Activated CD8-positive, alpha-beta T cell treated with anti-CD3 and anti-CD28 coated beads for 36 hours (primary cell): ENCODE measurements at regions not wholly inside any gene's neighbourhood (a gene's known extent, or its start where the extent isn't known, plus 50 kb on each side); places are given as distances from the start of the nearest gene placed in this dataset.

Experiments
- ATAC-seq: fragments of 200-7000 bp; cut with Tn5 transposase; one replicate; pipeline ENCODE4 v1.10.0; 2021; ENCODE audit warnings: mild to moderate bottlenecking, moderate library complexity
- CTCF ChIA-PET: fragments of 350-600 bp; sonication (Branson Sonifier 250); formaldehyde crosslinking; loops from one replicate; lab custom pipeline; 2021; ENCODE audit warnings: antibody characterized with exemption; lab: Charles Lee
- POLR2A ChIA-PET: fragments of 350-600 bp; sonication (Branson Sonifier 250); formaldehyde crosslinking; loops from one replicate; lab custom pipeline; 2021; ENCODE audit warnings: antibody characterized with exemption; lab: Charles Lee
- DNase-seq: peaks from one replicate; pipeline ENCODE4 v3.0.0-alpha.2; 2020
- H3K27ac Mint-ChIP-seq: one replicate; pipeline ENCODE4 v1.8.0; 2021; ENCODE audit warnings: mild to moderate bottlenecking, mixed read lengths
- H3K27me3 Mint-ChIP-seq: one replicate; pipeline ENCODE4 v1.8.0; 2021; ENCODE audit warnings: mixed read lengths
- H3K36me3 Mint-ChIP-seq: one replicate; pipeline ENCODE4 v1.8.0; 2021; ENCODE audit warnings: low read depth, mixed read lengths
- H3K4me1 Mint-ChIP-seq: one replicate; pipeline ENCODE4 v1.8.0; 2021; ENCODE audit warnings: low read depth, mixed read lengths
- H3K4me3 Mint-ChIP-seq: one replicate; pipeline ENCODE4 v1.8.0; 2021; ENCODE audit warnings: mild to moderate bottlenecking, moderate library complexity, mixed read lengths
- H3K9me3 Mint-ChIP-seq: one replicate; pipeline ENCODE4 v1.8.0; 2021; ENCODE audit warnings: mixed read lengths
- CTCF ChIP-seq: fragments of 200-600 bp; IDR thresholded peaks from one replicate; pipeline ENCODE4 v1.8.0; 2022; ENCODE audit warnings: antibody characterized with exemption, mild to moderate bottlenecking
- intact Hi-C: fragments of 100-400 bp; cut with micrococcal nuclease; formaldehyde crosslinking; loops from one replicate; pipeline ENCODE4 v1.10.0; 2022

GRCh38 chrX:49773993-49774392, 55.1 kb upstream of the PAGE4 start:
- no peaks in the 10 kb centered on the region for H3K36me3 Mint-ChIP-seq
- no peak overlapping the region for H3K27ac Mint-ChIP-seq
- TF ChIP-seq CTCF: no peak
- no peak for ATAC-seq
- no peaks in the 10 kb centered on the region for H3K4me1 Mint-ChIP-seq
- no peak overlapping the region for H3K4me3 Mint-ChIP-seq
- peaks cover 12% of the 10 kb centered on the region for H3K27me3 Mint-ChIP-seq
- no peaks in the 10 kb centered on the region for H3K9me3 Mint-ChIP-seq
- POLR2A ChIA-PET: no interaction called here
- no peak for DNase-seq
- intact Hi-C loops: no loop called here
- CTCF ChIA-PET: no interaction called here

- intact Hi-C loops: loop anchor here (10.0 kb wide), 1 partner anchor 108 kb away; the partner anchor contains the start of gene USP27X
- POLR2A ChIA-PET: no interaction called here
These were observed 61.9 kb upstream of the PAGE4 start for GRCh38 chrX:49767236-49767635.

DNA sequence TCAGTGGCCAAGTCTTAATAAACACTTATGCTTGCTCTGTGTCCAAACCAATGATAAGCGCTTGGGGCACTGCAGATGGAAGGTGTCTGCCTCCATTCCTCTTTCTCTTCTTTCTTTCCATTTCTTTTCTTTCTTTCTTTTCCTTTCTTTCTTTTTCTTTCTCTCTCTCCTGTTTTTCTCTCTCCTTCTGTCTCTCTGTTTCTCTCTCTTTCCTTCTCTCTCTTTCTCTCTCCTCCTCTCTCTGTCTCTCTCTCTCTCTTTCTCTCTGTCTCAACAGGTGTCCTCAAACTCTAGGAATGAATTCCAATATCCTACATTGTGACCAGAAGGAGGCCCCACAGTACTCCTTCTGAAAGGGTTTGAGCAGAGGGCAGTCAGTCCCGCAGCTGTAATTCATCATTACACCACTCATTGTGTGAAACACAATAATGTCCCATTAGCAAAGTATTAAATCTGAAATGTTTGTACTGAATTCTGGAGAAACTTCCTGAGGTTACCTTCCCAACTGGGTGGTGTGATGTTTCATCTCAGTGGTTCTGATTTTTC, 66.5 kb upstream of the PAGE1 start:
- Mint-ChIP-seq H3K27ac (no peak overlapping the region), H3K27me3 (no peaks in the 10 kb centered on the region), H3K36me3 (no peaks in the 10 kb centered on the region), H3K9me3 (no peaks in the 10 kb centered on the region), H3K4me3 (no peak overlapping the region), H3K4me1 (no peaks in the 10 kb centered on the region)
- DNase-seq (no peak), ATAC-seq (no peak)
- ChIA-PET POLR2A (no interaction called here), CTCF (interaction anchor here (0.7 to 1.7 kb wide), 9 partner anchors 12 to 157 kb away, joined by 3 to 6 read pairs (median 3); partner anchors contain the start of gene USP27X)
- no peak for TF ChIP-seq CTCF
- intact Hi-C loops: loop anchor here (10.0 kb wide), 1 partner anchor 113 kb away; the partner anchor contains the start of gene USP27X

More at GRCh38 chrX:49767236-49767635, 61.9 kb upstream of the PAGE4 start:
- H3K4me3 Mint-ChIP-seq: no peak overlapping the region
- no peaks in the 10 kb centered on the region for H3K27me3 Mint-ChIP-seq
- H3K36me3 Mint-ChIP-seq: no peaks in the 10 kb centered on the region
- no peak for TF ChIP-seq CTCF
- no peak overlapping the region for H3K27ac Mint-ChIP-seq
- ATAC-seq: no peak
- no peaks in the 10 kb centered on the region for H3K4me1 Mint-ChIP-seq
- no peaks in the 10 kb centered on the region for H3K9me3 Mint-ChIP-seq
- CTCF ChIA-PET: no interaction called here
- no peak for DNase-seq

GRCh38 chrX:49761481-49761880, 65.7 kb upstream of the PAGE1 start:
- no peak overlapping the region for H3K4me3 Mint-ChIP-seq
- CTCF ChIA-PET: interaction anchor here (0.7 to 1.7 kb wide), 10 partner anchors 11 to 158 kb away, joined by 3 to 6 read pairs (median 4); partner anchors contain the start of gene USP27X
- H3K9me3 Mint-ChIP-seq: no peaks in the 10 kb centered on the region
- intact Hi-C loops: loop anchor here (10.0 kb wide), 1 partner anchor 113 kb away; the partner anchor contains the start of gene USP27X
- no peaks in the 10 kb centered on the region for H3K36me3 Mint-ChIP-seq
- H3K27ac Mint-ChIP-seq: no peak overlapping the region
- TF ChIP-seq CTCF: peak; percentile 46
- DNase-seq (peak; percentile 14), ATAC-seq (no peak)
- no peaks in the 10 kb centered on the region for H3K4me1 Mint-ChIP-seq
- no peaks in the 10 kb centered on the region for H3K27me3 Mint-ChIP-seq
- POLR2A ChIA-PET: no interaction called here

GRCh38 chrX:49760290-49760890, 64.6 kb upstream of the PAGE1 start:
- H3K27ac Mint-ChIP-seq: no peak overlapping the region
- H3K4me1 Mint-ChIP-seq: no peaks in the 10 kb centered on the region
- H3K9me3 Mint-ChIP-seq: no peaks in the 10 kb centered on the region
- TF ChIP-seq CTCF: no peak
- ATAC-seq: no peak
- H3K36me3 Mint-ChIP-seq: no peaks in the 10 kb centered on the region
- intact Hi-C loops: loop anchor here (10.0 kb wide), 1 partner anchor 114 kb away; the partner anchor contains the start of gene USP27X
- POLR2A ChIA-PET: no interaction called here
- no peak for DNase-seq
- no peak overlapping the region for H3K4me3 Mint-ChIP-seq
- no peaks in the 10 kb centered on the region for H3K27me3 Mint-ChIP-seq
- CTCF ChIA-PET: interaction anchor here (1.3 to 1.7 kb wide), 6 partner anchors 10 to 159 kb away, joined by 3 to 6 read pairs (median 5); no protein-coding TSS in a partner anchor
